K562 (cell line): ENCODE measurements at regions not wholly inside any gene's neighbourhood (a gene's known extent, or its start where the extent isn't known, plus 50 kb on each side); places are given as distances from the start of the nearest gene placed in this dataset.

Experiments
- ATAC-seq: fragments of 200-7000 bp; cut with Tn5 transposase; 3 replicates; pipeline ENCODE4 v1.9.1; 2020; ENCODE audit warnings: moderate library complexity
- BruUV-seq: library from RNA; stranded (reverse); fragments of 400-500 nt; replicated peaks from 2 replicates; lab custom pipeline; 2021; lab: Mats Ljungman, UMichigan
- CTCF ChIA-PET: fragments of 300-600 bp; formaldehyde crosslinking; extraction: SDS; loops from one replicate; lab custom pipeline; 2021; ENCODE audit warnings: low intra/inter-chr PET ratio; lab: Yijun Ruan, JAX
- POLR2A ChIA-PET: fragments of 300-600, 350-650 bp; sonication (Branson Sonifier 250); formaldehyde crosslinking; extraction: SDS; loops from one replicate; lab custom pipeline; 2021; ENCODE audit warnings: antibody characterized with exemption, inconsistent platforms; lab: Yijun Ruan, JAX
- DNase-seq, 4 experiments: peaks; one replicate each; pipeline versions ENCODE4 v3.0.0 to v3.0.0-alpha.2; 2011 to 2018; ENCODE audit warnings: low spot score in 3 of 4, mixed read lengths in 3 of 4; ENCODE audit errors: extremely low read depth in 1 of 4
- FAIRE-seq: peaks from 2 replicates; lab custom pipeline; 2011; peaks lifted over from hg19 to GRCh38; lab: Jason Lieb, UNC
- H2AFZ ChIP-seq: 2 replicates; pipeline ENCODE4 v1.6.0; 2011; ENCODE audit warnings: low read depth, low read length, control low read depth, inconsistent platforms
- H3K27ac ChIP-seq: fragments of 200-600 bp; 3 replicates; pipeline ENCODE4 v1.8.0; 2011; ENCODE audit warnings: low read depth, mild to moderate bottlenecking, control low read depth, inconsistent platforms, low read length, moderate library complexity, mixed read lengths; ENCODE audit errors: extremely low read depth
- H3K27me3 ChIP-seq, 2 experiments: fragments of 300-600 bp in 1 of 2; 2 replicates in 1 of 2; 3 replicates in 1 of 2; pipeline versions ENCODE4 v1.6.0 to v1.8.0; 2011; ENCODE audit warnings: inconsistent platforms in 2 of 2, low read length in 2 of 2, mild to moderate bottlenecking in 1 of 2, mixed read lengths in 1 of 2, moderate library complexity in 1 of 2; ENCODE audit not compliant: control insufficient read depth in 2 of 2, insufficient read depth in 2 of 2
- H3K36me3 ChIP-seq: fragments of 300-600 bp; 3 replicates; pipeline ENCODE4 v1.8.0; 2011; ENCODE audit warnings: mild to moderate bottlenecking, low read length, inconsistent platforms; ENCODE audit not compliant: control insufficient read depth, insufficient read depth
- H3K4me1 ChIP-seq, 2 experiments: fragments of 200-600 bp in 1 of 2; replicated peaks in 1 of 2; 2 replicates in 1 of 2; 3 replicates in 1 of 2; pipeline versions ENCODE4 v1.5.1 to v1.8.0; 2011; ENCODE audit warnings: inconsistent platforms in 2 of 2, low read length in 2 of 2, mild to moderate bottlenecking in 1 of 2, mixed read lengths in 1 of 2, moderate library complexity in 1 of 2; ENCODE audit not compliant: control insufficient read depth in 2 of 2, insufficient read depth in 2 of 2
- H3K4me2 ChIP-seq: 2 replicates; pipeline ENCODE4 v1.6.1; 2011; ENCODE audit warnings: low read length, control low read depth, inconsistent platforms, mixed read lengths; ENCODE audit not compliant: insufficient read depth
- H3K4me3 ChIP-seq: fragments of 200-600 bp; sonication (generic), shearing (Covaris generic); 2 replicates; pipeline ENCODE4 v1.5.1; 2016; ENCODE audit warnings: control low read depth, inconsistent platforms
- H3K79me2 ChIP-seq: fragments of 200-600 bp; 3 replicates; pipeline ENCODE4 v1.8.0; 2011; ENCODE audit warnings: low read length, inconsistent platforms; ENCODE audit not compliant: control insufficient read depth, insufficient read depth
- H3K9ac ChIP-seq, 2 experiments: 2 replicates each; pipeline versions ENCODE4 v1.6.0 to v1.6.1; 2011; ENCODE audit warnings: low read depth in 2 of 2, low read length in 2 of 2, control low read depth in 1 of 2, inconsistent platforms in 1 of 2, mild to moderate bottlenecking in 1 of 2, mixed read lengths in 1 of 2; ENCODE audit not compliant: insufficient read depth in 1 of 2
- H3K9me1 ChIP-seq: one replicate; pipeline ENCODE4 v1.6.0; 2011; ENCODE audit warnings: inconsistent platforms, mild to moderate bottlenecking, low read length, moderate library complexity; ENCODE audit not compliant: control insufficient read depth, insufficient read depth
- H3K9me3 ChIP-seq: replicated peaks from 2 replicates; pipeline ENCODE4 v1.5.1; 2011; ENCODE audit warnings: low read depth, low read length, inconsistent platforms; ENCODE audit not compliant: control insufficient read depth, insufficient read depth
- H4K20me1 ChIP-seq: replicated peaks from 2 replicates; pipeline ENCODE4 v1.6.1; 2011; ENCODE audit warnings: low read length, inconsistent platforms, mixed read lengths; ENCODE audit not compliant: control insufficient read depth, insufficient read depth
- BRD9 ChIP-seq: fragments of 450-650 bp; IDR thresholded peaks from 2 replicates; pipeline ENCODE4 v1.6.1; 2018; ENCODE audit warnings: low read depth; ENCODE audit not compliant: partially characterized antibody
- COPS2 ChIP-seq: fragments of 450-650 bp; conservative IDR thresholded peaks from 2 replicates; pipeline ENCODE4 v1.6.1; 2016; ENCODE audit warnings: mild to moderate bottlenecking, moderate library complexity
- E2F3 ChIP-seq: fragments of 250-450 bp; sonication (Bioruptor Pico); IDR thresholded peaks from 2 replicates; pipeline ENCODE4 v1.4.0; 2020; ENCODE audit warnings: mild to moderate bottlenecking
- GABPB1 ChIP-seq: sonication (generic); formaldehyde crosslinking; IDR thresholded peaks from 2 replicates; pipeline ENCODE4 v1.8.0; 2022; ENCODE audit warnings: mild to moderate bottlenecking, missing genetic modification reagents
- HDAC3 ChIP-seq: fragments of 450-650 bp; IDR thresholded peaks from 2 replicates; pipeline ENCODE4 v1.6.1; 2018; ENCODE audit warnings: borderline replicate concordance, mild to moderate bottlenecking, moderate library complexity; ENCODE audit not compliant: partially characterized antibody
- PHF21A ChIP-seq: fragments of 450-650 bp; IDR thresholded peaks from 2 replicates; pipeline ENCODE4 v1.6.1; 2017; ENCODE audit warnings: low read depth, borderline replicate concordance
- POLR3A ChIP-seq: IDR thresholded peaks from 2 replicates; pipeline ENCODE4 v1.6.1; 2011; ENCODE audit warnings: borderline replicate concordance, mild to moderate bottlenecking, moderate library complexity; ENCODE audit not compliant: insufficient read length, insufficient read depth; ENCODE audit errors: extremely low read depth
- SIN3B ChIP-seq: fragments of 450-650 bp; IDR thresholded peaks from 2 replicates; pipeline ENCODE4 v1.6.1; 2017; ENCODE audit warnings: low read depth, mild to moderate bottlenecking, moderate library complexity
- ZNF354B ChIP-seq: fragments of 250-450 bp; sonication (Bioruptor Pico); IDR thresholded peaks from 2 replicates; pipeline ENCODE4 v1.4.0; 2020
- ZNF583 ChIP-seq: fragments of 250-450 bp; sonication (Bioruptor Pico); IDR thresholded peaks from 2 replicates; pipeline ENCODE4 v1.4.0; 2020
- WGBS: fragments of 100-300 bp; shearing (Covaris generic); methylation state at CpG from one replicate; pipeline ENCODE4 v1.1.6; 2016; ENCODE audit warnings: low coverage, mixed read lengths; ENCODE audit not compliant: insufficient coverage; ENCODE audit errors: missing lambda C conversion rate; 5-methylcytosine and 5-hydroxymethylcytosine counted together
- in situ Hi-C: fragments of 300-500 bp; cut with MboI; formaldehyde crosslinking; loops from 4 replicates; pipeline ENCODE4 v1.15.0; 2018; ENCODE audit warnings: inconsistent platforms, mixed read lengths
- intact Hi-C: fragments of 100-400 bp; cut with micrococcal nuclease; formaldehyde crosslinking; loops from 2 replicates; pipeline ENCODE4 v1.14.2; 2022
- TF ChIP-seq, protein P1 (sequence below): fragments of 250-450 bp; sonication (Bioruptor Pico); IDR thresholded peaks from 2 replicates; pipeline ENCODE4 v1.8.0; 2021; ENCODE audit warnings: mild to moderate bottlenecking, moderate library complexity
- TF ChIP-seq, protein P2 (sequence below): fragments of 450-650 bp; IDR thresholded peaks from 2 replicates; pipeline ENCODE4 v1.6.1; 2016

DNA sequence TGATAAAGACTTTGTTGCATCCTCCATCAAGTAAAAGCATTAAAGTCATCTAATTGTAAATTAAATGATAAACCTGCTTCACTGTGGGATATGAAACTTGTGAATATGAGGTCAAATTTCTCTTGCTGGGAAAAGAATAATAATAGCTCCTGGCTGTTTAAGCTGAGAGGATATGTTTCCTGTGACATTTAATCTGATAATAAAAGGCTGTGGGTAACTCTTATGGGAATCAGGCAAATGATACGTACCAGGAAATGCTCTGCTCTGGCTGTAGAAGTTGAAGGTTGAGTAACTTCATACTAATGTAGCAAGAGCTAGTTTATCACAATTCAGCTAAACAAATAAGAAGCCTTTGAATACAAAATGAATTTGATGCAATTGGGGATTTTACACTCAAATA, 574.6 kb downstream of the RAPGEF2 start (continued):
- TF ChIP-seq, protein P1, sequence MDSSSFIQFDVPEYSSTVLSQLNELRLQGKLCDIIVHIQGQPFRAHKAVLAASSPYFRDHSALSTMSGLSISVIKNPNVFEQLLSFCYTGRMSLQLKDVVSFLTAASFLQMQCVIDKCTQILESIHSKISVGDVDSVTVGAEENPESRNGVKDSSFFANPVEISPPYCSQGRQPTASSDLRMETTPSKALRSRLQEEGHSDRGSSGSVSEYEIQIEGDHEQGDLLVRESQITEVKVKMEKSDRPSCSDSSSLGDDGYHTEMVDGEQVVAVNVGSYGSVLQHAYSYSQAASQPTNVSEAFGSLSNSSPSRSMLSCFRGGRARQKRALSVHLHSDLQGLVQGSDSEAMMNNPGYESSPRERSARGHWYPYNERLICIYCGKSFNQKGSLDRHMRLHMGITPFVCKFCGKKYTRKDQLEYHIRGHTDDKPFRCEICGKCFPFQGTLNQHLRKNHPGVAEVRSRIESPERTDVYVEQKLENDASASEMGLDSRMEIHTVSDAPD (CRISPR knock-in tag), result no peak
- TF ChIP-seq PHF21A (no peak), POLR3A (no peak), BRD9 (no peak)

DNA sequence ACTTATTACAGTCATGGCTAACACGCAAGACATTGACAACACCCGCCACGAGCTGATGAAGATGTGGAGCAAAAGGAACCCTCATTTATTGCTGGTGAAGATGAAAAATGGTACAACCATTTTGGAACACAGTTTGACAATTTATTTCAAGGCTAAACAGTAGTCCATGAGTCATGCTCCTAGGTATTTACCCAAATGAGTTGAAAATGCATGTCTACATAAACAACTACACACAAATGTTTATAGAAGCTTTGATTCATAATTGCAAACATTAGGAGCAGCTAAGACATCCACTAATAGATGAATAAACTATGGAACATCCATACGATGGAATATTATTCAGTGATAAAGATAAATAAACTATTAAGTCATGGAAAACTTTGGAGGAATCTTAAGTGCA, 580.1 kb downstream of the RAPGEF2 start:
- DNase-seq, result no peak
- CTCF ChIA-PET, result no interaction called here
- Histone ChIP-seq H3K27ac (no peak overlapping the region), H3K4me2 (no peak overlapping the region), H3K9me1 (no peaks in the 10 kb centered on the region), H4K20me1 (no peaks in the 10 kb centered on the region), H3K4me1 (no peaks in the 10 kb centered on the region), H3K79me2 (no peaks in the 10 kb centered on the region), H3K4me3 (no peak overlapping the region), H3K36me3 (no peaks in the 10 kb centered on the region), H3K27me3 (no peaks in the 10 kb centered on the region), H3K9me3 (no peaks in the 10 kb centered on the region), H3K9ac (no peak overlapping the region), H2AFZ (no peak overlapping the region)
- TF ChIP-seq E2F3 (no peak), GABPB1 (CRISPR knock-in tag) (no peak), ZNF354B (CRISPR knock-in tag) (no peak), SIN3B (no peak), HDAC3 (no peak), COPS2 (no peak), ZNF583 (no peak)
- TF ChIP-seq, protein P2, sequence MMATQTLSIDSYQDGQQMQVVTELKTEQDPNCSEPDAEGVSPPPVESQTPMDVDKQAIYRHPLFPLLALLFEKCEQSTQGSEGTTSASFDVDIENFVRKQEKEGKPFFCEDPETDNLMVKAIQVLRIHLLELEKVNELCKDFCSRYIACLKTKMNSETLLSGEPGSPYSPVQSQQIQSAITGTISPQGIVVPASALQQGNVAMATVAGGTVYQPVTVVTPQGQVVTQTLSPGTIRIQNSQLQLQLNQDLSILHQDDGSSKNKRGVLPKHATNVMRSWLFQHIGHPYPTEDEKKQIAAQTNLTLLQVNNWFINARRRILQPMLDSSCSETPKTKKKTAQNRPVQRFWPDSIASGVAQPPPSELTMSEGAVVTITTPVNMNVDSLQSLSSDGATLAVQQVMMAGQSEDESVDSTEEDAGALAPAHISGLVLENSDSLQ, result no peak
- POLR2A ChIA-PET, result no interaction called here
- BruUV-seq, result no TSS peak
- FAIRE-seq, result no peak
- in situ Hi-C loops (no loop called here), intact Hi-C loops (no loop called here)
- no peak for ATAC-seq
- 3% methylated on average over 4 of the region's 4 CpGs for WGBS
